Panc1 (cell line): ENCODE measurements at regions not wholly inside any gene's neighbourhood (a gene's known extent, or its start where the extent isn't known, plus 50 kb on each side); places are given as distances from the start of the nearest gene placed in this dataset.

ENCODE experiments used
- ATAC-seq: fragments of 200-7000 bp; cut with Tn5 transposase; 2 replicates; pipeline ENCODE4 v1.9.1; 2020; ENCODE audit warnings: mild to moderate bottlenecking, moderate library complexity
- BruUV-seq: library from RNA; stranded (reverse); fragments of 400-500 nt; replicated peaks from 2 replicates; lab custom pipeline; 2021; lab: Mats Ljungman, UMichigan
- CTCF ChIA-PET: fragments of 300-600 bp; sonication (Branson Sonifier 250); formaldehyde crosslinking; loops from one replicate; lab custom pipeline; 2022; ENCODE audit warnings: antibody characterized with exemption; lab: Charles Lee
- POLR2A ChIA-PET: fragments of 300-600 bp; sonication (Branson Sonifier 250); formaldehyde crosslinking; loops from one replicate; lab custom pipeline; 2022; ENCODE audit warnings: antibody characterized with exemption; lab: Charles Lee
- DNase-seq: peaks from one replicate; pipeline ENCODE4 v3.0.0-alpha.2; 2010; ENCODE audit warnings: low read depth, low spot score
- H3K27ac ChIP-seq: 2 replicates; pipeline ENCODE4 v1.5.1; 2011; ENCODE audit warnings: mild to moderate bottlenecking, low read length, inconsistent platforms
- H3K27me3 ChIP-seq: fragments of 200-500 bp; sonication (Bioruptor generic); 2 replicates; pipeline ENCODE4 v1.6.0; 2014; ENCODE audit warnings: low read length, inconsistent platforms; ENCODE audit not compliant: control insufficient read depth, insufficient read depth
- H3K36me3 ChIP-seq: fragments of 200-500 bp; sonication (Bioruptor generic); 2 replicates; pipeline ENCODE4 v1.5.1; 2014; ENCODE audit warnings: inconsistent platforms, mild to moderate bottlenecking, low read length, moderate library complexity; ENCODE audit not compliant: control insufficient read depth, insufficient read depth
- H3K4me1 ChIP-seq: 2 replicates; pipeline ENCODE4 v1.5.1; 2011; ENCODE audit warnings: inconsistent platforms, mild to moderate bottlenecking, low read length, moderate library complexity; ENCODE audit not compliant: control insufficient read depth, insufficient read depth
- H3K4me3 ChIP-seq, 2 experiments: 2 replicates each; pipeline ENCODE4 v1.5.1; 2011 to 2012; ENCODE audit warnings: low read depth in 2 of 2, low read length in 2 of 2, mild to moderate bottlenecking in 2 of 2, inconsistent platforms in 1 of 2, moderate library complexity in 1 of 2
- H3K9me3 ChIP-seq: fragments of 200-500 bp; sonication (Bioruptor generic); 2 replicates; pipeline ENCODE4 v1.5.1; 2014; ENCODE audit warnings: low read depth, mild to moderate bottlenecking, inconsistent platforms, low read length, moderate library complexity; ENCODE audit not compliant: control insufficient read depth, insufficient read depth
- CTCF ChIP-seq: fragments of 450-650 bp; IDR thresholded peaks from 2 replicates; pipeline ENCODE4 v1.5.1; 2017; ENCODE audit warnings: mild to moderate bottlenecking
- POLR2AphosphoS5 ChIP-seq: IDR thresholded peaks from 2 replicates; pipeline ENCODE4 v1.6.1; 2012; ENCODE audit warnings: mild to moderate bottlenecking, low read depth, low read length, moderate library complexity
- REST ChIP-seq, 2 experiments: IDR thresholded peaks; 2 replicates each; pipeline ENCODE4 v1.6.1; 2011 to 2012; ENCODE audit warnings: low read depth in 2 of 2, control low read depth in 1 of 2, low read length in 1 of 2, mild to moderate bottlenecking in 1 of 2, moderate library complexity in 1 of 2; ENCODE audit not compliant: insufficient read depth in 1 of 2
- SIN3A ChIP-seq: IDR thresholded peaks from 2 replicates; pipeline ENCODE4 v1.6.1; 2012; ENCODE audit warnings: low read depth, mild to moderate bottlenecking, low read length, moderate library complexity, borderline replicate concordance; ENCODE audit not compliant: insufficient read depth
- TCF7L2 ChIP-seq: IDR thresholded peaks from 2 replicates; pipeline ENCODE4 v1.6.1; 2011; ENCODE audit warnings: mild to moderate bottlenecking, low read depth, low read length, inconsistent platforms
- in situ Hi-C: cut with HindIII; loops from 2 replicates; pipeline ENCODE4 v1.10.0; 2016; ENCODE audit warnings: low sequenced_read_pairs, low pct_unique_long_range_greater_than_20kb
- intact Hi-C: fragments of 100-400 bp; cut with micrococcal nuclease; formaldehyde crosslinking; loops from one replicate; pipeline ENCODE4 v1.10.0; 2022; ENCODE audit not compliant: unreplicated experiment

- no peak overlapping the region for H3K27ac ChIP-seq
- DNase-seq (no peak), ATAC-seq (no peak)
- in situ Hi-C loops = no loop called here
- ChIA-PET POLR2A (no interaction called here), CTCF (no interaction called here)
- H3K9me3 ChIP-seq = no peaks in the 10 kb centered on the region
- no peaks in the 10 kb centered on the region for H3K27me3 ChIP-seq
- H3K36me3 ChIP-seq = no peaks in the 10 kb centered on the region
- no peak overlapping the region for H3K4me3 ChIP-seq
- H3K4me1 ChIP-seq = no peaks in the 10 kb centered on the region
- intact Hi-C loops = no loop called here
- TF ChIP-seq REST (IDR thresholded peaks at IDR 0.05; ENCODE audit: insufficient read depth in 1 of 2, low read depth in 2 of 2, low read length in 1 of 2) (no peak), CTCF (no peak), TCF7L2 (no peak), SIN3A (no peak), POLR2AphosphoS5 (no peak)
- no TSS peak for BruUV-seq
These were observed 154.7 kb upstream of the BOD1L1 start for GRCh38 chr4:13782231-13782630.

DNA sequence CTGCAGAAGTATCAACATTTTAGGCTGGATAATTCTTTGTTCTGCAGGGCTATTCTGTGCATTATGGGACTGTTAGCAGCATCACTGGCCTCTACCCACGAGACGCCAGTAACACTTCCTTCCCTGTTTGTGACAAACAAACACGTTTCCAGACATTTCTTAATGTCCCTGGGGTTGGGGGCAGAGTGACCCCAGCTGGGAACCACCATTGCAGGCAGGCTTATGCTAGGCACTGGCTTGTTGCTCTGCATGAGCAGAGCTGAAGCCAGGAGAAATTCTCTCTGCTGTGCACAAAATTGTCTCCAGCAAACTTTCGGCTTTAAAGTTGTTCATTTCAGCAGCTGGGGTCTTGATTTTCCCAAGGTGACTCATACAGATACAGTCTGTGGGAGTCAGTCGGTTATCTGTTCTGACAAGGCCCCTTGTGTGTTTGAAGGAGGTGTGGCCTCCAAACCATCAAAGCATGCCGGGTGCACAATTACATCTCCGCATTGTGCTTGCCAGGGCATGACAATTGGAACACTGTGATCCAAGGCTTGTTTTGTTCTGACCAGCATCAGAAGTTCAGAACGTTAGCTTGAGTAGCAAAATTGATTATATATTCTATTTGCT, 156.4 kb upstream of the BOD1L1 start:
- no TSS peak for BruUV-seq
- Histone ChIP-seq H3K4me3 (no peak overlapping the region), H3K4me1 (no peaks in the 10 kb centered on the region), H3K9me3 (no peaks in the 10 kb centered on the region), H3K27me3 (no peaks in the 10 kb centered on the region), H3K27ac (no peak overlapping the region), H3K36me3 (no peaks in the 10 kb centered on the region)
- no peak for DNase-seq
- ChIA-PET POLR2A (no interaction called here), CTCF (no interaction called here)
- intact Hi-C loops (no loop called here), in situ Hi-C loops (no loop called here)
- no peak for TF ChIP-seq POLR2AphosphoS5
- no peak for TF ChIP-seq SIN3A
- no peak for TF ChIP-seq REST (IDR thresholded peaks at IDR 0.05; ENCODE audit: insufficient read depth in 1 of 2, low read depth in 2 of 2, low read length in 1 of 2)
- no peak for TF ChIP-seq CTCF
- no peak for TF ChIP-seq TCF7L2
- no peak for ATAC-seq
